Dedifferentiated amniotic fluid mesenchymal stem cell (primary cell): ENCODE measurements at regions not wholly inside any gene's neighbourhood (a gene's known extent, or its start where the extent isn't known, plus 50 kb on each side); places are given as distances from the start of the nearest gene placed in this dataset.
"Not testable (repeated sequence)": the region's sequence is repeated elsewhere in the genome, so short reads cannot be mapped to it uniquely, and the experiment has no call there.

ENCODE experiments used
- DNase-seq: peaks from one replicate; pipeline ENCODE4 v3.0.0-alpha.2; 2016; ENCODE audit errors: extremely low spot score

DNA sequence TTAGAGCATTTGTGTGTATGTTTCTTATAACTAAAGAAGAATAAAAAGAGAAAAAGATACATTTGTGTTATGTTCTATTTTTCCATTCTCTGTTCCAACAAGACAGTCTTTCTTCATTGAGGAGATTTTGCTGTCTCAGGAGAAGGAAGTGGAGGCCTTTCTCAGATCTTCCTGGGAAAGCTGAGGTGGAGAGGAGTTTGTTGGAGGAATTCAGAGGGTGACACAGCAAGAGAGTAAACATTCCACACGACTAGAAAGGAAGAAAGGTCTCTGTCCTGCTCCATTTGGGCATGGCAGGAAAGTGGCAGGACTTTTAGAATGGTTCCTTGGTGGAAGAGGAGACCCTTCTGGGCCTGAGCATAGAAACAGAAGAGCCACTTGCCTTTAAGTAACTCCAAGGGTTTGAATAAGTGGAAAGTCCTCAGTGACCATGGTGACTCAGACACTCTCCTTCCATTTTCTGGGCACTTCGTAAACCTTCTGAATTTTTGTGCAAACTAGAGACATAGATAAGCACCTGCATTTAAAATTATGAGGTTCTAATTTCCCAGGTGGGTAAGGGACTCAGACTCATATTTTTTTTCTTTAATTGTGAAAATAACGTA lies 52.3 kb upstream of the COL5A2 start:
- no peak for DNase-seq

DNA sequence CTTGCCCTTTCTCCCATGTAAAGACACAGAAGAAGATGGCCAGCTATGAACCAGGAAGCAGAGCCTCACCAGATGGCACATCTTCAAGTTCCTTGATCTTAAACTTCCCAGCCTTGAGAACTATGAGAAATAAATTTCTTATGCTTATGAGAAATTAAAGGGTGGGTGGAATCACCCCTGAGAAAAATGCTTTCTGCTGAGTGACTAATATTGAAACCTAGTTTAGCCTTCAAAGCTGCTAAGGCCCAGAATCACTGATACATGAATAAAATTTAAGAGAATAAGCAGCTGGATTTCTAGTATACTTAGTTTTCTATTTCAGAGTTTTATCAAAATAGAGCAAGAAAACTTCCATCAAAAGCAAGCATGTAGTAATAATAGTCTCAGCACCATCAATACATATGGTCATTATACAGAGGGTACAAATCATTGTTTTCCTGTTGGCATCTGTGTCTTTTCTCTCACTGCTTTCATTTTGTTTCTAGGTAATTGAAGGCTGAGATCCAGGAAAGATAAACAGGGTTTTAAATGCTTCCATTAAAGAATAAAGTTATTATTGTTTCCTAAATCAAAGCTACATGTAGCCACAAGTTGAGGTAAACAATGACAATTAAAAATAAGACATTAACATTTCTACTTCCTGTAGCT lies 53.3 kb upstream of the COL5A2 start:
- no peak for DNase-seq

DNA sequence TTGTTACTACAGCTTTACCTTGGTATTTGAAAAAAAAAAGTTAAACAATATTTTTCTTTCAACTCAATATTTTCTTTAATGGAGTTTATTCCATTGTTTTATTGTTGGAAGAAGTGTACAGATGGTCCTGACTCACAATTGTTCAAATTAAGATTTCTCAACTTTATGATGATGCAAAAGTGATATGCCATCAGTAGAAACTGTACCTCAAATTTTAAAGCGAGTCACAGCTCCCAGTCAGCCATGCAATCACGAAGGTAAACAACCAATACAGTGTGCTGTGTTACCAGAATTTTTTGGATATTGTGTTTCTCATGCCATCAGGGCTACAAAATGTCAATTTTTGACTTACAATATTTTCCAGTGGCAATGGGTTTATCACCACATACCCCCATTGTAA lies 54.0 kb upstream of the COL5A2 start:
- DNase-seq = no peak

DNA sequence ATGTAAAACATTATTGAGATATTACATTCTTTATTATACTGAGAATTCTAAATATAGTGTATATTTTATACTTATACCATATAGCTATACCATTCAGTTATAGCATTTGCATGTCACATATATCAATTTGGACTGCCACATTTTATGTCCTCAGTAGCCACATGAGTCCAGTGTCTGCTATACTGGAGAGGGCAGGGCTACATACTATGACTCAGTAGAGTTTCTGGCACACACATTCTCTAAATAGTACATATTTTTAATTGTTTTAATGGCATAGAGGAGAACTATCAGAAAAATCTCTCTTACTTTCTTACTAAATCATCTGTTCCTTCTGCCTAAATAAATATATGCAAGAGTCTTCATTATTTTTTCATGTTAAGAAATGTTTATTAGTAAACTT lies 55.4 kb upstream of the COL5A2 start:
- DNase-seq = no peak

DNA sequence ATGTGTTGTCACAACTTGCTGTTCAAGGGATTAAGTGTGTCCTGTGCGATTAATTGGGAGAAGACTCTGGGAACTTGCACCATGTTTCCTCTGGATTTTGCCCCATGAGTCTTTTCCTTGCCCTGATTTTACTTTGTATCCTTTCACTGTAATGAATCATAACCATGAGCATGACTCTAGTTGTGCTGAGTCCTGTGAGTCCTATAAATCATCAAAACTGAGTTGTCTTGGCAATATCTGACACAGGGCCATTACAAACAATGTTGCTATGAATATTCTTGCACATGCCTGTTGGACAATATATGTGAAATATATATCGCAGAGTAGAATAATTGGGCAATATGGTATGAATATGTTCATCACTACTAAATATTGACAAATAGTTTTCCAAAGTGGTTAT lies 56.5 kb upstream of the COL5A2 start:
- DNase-seq = no peak

DNA sequence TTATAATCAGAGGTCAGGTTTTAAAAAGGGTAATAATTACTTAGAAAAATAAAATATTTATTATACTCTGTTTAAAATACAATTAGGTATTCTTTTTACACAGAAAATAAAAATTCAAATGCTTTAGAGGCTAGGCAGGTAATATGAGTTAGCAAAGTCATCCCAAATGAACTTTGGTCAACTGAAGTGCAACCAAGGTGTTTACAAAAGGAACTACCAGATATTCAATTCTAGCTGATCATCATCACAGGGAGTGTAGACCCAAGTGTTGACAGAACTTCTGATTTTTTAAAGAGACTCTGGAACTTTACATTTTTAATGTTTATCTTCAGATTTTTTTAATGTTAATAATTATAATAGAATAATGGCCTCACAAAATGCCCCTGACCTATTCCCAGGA lies 59.3 kb upstream of the COL5A2 start:
- no peak for DNase-seq

DNA sequence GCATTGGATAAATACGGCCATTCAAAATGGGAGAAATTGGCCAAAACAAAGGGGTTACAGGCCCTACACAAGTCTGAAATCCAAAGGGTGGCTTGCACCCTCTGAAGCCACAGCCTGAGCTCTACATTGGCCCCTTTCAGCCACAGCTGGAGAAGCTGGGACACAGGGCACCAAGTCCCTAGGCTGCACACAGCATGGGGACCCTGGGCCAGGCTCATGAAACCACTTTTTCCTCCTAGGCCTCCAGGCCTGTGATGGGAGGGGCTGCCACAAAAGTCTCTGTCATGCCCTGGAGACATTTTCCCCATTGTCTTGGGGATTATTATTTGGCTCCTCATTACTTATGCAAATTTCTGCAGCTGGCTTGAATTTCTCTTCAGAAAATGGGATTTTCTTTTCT lies 64.3 kb upstream of the COL5A2 start:
- not testable (repeated sequence) for DNase-seq

DNA sequence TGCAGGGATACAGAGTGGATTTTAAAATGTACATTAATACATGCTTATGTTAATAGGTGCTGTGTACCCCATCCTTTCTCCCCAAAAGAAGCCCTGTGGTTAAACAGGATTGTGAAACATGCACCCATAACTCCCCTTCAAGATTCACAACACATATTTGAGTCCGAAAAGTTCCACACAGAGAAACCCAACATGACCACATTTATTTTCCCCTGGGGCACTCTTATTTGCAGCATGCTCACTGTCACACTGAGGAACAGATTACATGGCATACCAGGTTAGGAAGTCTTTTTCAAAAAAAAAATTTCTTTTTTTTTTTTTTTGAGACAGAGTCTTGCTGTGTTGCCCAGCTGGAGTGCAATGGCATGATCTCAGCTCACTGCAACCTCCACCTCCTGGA lies 67.7 kb upstream of the COL5A2 start:
- no peak for DNase-seq

DNA sequence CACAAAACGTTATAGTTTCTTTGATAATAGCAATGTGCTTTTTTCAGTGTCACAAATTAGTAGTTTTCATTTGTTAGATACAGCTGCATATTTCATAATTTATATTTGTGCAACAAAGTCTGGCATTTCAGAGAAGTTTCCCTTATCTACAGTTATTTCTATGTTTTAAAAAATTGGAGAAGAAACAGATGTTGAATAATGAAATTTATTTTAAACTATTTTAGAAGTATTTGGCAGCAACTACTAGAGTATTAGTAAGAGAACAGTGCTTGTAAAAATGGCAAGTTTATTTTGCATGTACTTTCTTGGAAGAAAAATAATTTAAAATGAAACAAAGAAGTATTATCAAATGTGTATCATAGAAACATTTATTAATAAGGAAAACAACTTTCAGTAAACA lies 68.6 kb upstream of the COL5A2 start:
- DNase-seq = no peak

DNA sequence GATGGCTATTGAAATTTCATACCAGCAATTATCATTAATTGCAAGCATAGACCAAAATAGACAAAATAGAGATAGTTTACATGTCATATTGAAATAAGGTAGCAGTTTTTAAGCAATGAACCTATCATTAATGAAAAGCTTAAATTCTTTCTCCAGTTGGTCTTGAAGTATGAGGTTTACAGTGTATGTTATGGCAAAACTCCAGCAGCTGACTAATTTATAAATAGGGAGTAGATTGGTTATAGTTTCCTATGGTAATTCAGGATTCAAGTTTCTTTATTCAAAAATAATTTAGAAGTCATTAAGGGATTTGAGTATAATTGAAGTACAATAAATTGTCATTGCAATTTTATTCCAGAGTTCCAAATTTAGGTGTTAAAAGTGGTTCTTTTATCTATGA lies 69.6 kb upstream of the COL5A2 start:
- no peak for DNase-seq

DNA sequence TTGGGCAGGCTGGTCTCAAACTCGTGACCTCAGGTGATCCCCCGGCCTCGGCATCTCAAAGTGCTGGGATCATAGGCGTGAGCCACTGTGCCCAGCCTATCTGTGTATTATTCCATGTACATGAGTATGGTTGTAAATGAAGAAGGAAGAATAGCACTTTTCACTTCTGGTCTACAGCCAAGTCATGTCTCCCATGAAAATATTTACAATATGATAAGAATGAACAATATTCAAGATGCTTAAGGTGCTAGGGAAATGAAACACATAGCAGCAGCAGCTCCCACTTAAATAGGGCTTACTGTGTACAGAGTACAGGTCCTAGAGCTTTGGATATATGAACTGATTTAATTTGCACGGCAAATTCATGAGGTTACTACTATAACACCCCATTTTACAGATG lies 70.3 kb upstream of the COL5A2 start:
- no peak for DNase-seq

DNA sequence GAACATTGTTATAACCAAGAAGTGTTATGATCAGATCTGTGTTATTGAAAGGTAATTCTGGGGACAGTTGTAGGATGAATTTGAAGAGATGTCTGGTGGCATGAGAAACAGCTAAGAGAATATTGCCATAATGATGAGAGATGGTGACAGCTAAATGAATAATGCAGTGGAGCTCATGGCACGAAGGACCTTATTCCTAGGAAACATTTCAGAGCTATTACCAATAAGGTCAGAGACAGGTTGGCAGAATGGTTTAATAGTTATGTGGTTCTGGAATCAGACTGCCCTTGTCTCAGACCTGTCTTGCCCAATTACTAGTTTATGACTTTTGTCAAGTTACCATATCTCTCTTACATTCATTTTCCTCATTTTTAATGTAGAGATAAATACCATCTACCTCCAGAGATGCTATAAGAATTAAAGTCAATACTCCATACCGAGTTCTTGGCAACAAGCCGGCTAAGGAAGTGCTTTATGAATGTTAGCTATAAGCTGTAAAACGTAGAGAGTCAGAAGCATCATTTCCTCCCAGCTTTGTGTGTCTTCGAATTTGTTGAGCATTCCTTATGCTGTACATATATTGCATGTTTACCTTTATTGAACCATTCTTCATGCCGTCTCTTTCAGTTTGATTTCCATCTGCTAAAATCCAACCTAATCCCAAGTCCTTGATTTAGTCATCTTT lies 73.6 kb upstream of the COL5A2 start:
- DNase-seq = no peak

DNA sequence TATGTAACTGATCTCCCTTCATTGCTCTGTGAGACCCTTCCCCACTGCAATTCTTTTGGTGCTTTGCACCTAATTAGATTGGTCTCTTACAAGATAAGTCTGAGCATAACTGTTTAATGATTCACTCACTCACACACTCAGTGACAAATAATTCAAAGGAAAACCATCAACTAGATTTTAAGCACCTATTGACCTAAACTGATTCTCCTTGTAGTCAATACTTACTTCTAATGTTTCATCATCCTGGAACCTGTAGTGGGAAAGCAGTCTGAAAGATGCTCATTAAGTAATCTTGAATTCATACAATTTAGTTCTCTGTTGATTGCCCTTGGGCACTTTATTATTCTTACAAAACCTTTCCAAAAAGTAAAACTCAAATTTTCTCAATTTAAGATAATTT lies 74.3 kb upstream of the COL5A2 start:
- DNase-seq = no peak

DNA sequence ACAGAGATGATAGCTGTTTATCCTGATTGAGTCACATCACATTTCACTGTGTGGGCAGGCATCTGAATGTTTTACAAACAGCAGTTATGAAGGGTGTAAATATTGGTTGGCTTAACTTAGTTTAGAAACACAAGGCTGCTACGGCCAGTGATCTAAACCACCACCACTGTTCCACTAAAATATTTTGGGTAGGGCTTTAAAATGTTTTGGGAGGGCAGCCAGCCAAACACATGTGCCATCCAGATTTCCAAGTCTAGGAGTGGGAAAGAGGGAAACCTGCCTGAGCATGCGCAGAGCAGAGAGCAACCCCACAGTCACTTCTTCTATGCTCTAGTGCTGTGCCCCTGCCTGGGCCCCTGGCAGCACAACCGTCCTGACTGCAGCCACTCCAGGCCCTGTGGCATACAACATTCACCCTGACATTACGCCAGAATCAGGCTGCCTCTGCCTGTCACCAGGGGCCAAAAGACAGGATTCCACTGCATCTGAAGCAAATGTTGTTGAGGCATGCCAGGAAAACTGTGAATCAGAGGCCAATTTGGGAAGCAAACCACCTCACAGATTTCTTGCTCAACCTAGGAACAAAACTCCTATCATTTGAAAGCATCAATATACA lies 74.8 kb upstream of the COL5A2 start:
- peak; percentile 68 for DNase-seq

DNA sequence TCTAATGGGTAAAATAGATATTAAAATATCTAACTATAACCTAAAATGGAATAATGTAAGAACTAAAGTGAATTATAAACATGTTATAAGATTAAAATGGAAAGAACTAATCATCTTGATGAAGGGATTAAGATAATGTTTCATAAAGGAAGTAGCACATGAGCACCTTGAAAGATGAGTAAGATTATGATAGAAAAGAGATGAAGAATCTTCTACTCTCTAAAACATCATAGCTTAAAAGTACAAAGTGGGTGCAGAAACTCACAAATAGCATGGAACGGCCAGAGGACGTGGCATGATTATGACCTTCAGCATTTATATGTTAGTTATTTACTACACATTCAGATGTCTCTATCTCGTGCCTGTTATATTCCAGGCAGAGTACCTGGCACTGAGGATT lies 76.2 kb upstream of the COL5A2 start:
- no peak for DNase-seq

DNA sequence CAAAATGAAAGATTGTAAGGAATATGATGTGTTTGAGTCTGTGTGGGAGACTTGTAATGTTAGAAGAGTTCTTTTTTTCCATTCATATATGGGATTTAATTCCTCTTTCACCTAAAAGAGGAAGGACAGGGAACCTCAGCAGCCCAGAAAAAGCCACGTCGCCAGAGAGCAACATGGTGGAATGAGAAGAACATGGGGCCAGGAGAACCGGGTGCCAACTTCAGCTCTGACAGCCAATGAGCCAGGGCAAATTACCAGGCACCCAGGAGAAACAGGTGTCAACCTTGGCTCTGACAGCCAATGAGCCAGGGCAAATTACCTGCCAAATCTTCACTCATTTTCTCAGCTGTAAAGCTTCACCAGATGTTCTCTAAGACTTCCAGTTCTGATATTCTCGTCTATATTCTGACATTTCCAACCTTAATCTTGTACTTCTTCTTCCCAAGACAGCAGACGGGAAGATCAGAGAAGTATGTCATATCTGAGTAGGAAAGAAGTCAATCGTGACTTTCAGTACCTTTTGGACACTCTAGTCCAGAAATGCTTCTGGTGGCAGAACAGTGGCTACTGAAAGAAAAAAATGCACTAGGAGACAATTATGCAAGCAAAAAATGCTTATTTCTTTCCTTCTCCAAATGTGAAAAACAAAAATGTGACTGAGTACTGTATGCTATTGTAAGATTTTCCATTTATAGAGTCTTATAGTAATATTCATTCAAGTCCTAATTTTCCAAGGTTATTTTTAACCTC lies 79.2 kb upstream of the COL5A2 start:
- no peak for DNase-seq

DNA sequence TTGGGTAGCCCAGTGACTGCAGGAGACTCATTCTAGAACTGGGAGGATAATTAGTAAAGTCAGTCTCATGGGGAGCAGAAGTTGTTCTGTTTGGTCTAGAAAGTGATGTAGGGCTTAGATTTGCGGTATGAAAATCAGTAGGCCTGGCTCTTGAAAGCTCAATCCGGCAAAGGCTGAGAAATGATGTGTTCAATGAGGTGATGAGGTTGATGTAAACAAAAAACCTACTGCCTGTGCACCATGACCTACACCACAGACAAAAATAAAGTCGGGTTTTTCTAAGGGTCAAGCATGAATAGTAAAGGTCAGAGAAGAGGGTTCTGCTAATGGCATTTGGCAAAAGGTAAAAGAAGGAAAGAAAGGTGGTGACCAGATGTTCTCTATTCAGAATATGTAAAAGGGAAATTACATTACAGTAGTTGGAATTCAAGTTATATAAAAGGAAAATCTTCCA lies 80.8 kb upstream of the COL5A2 start:
- no peak for DNase-seq

DNA sequence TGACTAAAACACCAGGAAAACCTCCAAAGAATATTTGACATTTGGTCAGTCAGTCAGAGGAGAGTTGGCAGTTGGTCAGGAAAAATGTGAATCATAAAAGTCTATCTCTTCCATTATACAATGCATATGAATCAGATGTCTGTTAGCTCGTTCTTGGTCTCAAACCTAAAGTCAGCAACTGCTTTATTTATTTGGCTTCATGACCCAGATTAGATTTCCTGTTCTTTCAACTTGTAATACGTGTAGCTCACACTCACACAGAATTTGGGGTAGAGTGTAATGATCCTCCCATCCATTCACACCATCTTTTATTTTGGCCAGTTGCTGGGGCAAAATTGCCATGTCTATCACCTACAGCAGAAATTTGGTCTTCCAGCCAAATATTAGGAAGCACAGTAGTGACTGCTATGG lies 81.9 kb upstream of the COL5A2 start:
- peak; percentile 81 for DNase-seq

DNA sequence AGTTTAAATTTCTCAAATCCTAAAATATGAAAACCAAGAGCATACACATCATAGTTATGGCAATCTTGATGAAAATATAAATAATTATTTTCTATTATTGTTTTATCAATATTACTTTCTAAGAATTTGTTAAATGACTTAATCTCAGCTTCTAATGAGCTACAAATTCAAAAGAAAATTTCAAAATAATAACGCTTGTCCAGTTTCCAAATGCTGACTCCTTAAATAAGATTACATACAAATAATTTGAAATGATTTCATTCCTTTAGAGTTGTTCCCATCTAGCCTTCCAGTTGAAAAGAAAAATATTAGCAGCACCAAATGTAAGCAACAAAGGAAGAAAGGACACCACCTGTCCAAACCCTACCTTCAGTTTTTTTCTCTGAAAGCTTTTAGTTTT lies 82.4 kb upstream of the COL5A2 start:
- DNase-seq = no peak

DNA sequence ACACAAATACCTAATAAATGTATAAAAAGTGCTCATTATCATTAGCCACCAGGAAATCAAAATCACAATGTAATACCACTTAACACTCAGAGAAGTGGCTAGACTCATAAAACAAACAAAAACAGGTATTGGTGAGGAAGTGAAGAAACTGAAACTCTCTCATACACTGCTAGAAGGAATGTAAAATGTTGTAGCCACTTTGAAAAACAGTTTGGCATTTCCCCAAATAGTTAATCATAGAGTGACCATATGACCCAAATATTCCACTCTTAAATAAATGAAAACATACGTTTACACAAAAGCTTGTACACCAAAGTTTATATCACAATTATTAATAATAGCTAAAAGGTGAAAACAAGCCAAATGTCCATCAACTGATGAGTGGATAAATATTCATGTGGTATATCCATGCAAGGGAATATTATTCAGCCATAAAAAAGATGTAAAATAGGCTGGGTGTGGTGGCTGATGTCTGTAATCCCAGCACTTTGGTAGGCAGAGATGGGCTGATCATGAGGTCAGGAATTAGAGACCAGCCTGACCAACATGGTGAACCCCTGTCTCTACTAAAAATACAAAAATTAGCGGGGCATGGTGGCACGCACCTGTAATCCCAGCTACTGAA lies 86.2 kb upstream of the COL5A2 start:
- no peak for DNase-seq

DNA sequence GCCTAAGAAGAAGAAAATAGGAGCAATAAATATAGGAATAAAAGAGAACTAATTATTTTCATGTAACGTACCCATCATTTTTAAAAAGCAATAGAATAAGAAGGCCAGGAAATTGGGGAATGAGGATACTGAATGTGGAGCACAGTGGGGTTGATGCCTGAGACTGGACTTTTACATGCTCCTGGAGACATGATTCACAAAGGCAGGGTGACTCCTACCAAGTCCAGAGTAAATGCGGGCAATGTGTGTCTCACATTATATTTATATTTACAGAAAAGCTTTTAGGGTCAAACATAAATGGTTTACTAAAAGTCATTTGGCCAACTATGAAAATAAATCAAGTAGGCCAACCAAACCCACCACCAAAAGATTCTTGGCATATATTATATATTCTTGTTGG lies 87.9 kb upstream of the COL5A2 start:
- no peak for DNase-seq
